H1 (cell line): ENCODE measurements at regions not wholly inside any gene's neighbourhood (a gene's known extent, or its start where the extent isn't known, plus 50 kb on each side); places are given as distances from the start of the nearest gene placed in this dataset.

ENCODE experiments used
- CTCF ChIA-PET: fragments of 300-600 bp; sonication (Branson Sonifier 250); formaldehyde crosslinking; loops from one replicate; lab custom pipeline; 2021; ENCODE audit not compliant: partially characterized antibody; lab: Charles Lee
- POLR2A ChIA-PET: fragments of 300-600 bp; sonication (Branson Sonifier 250); formaldehyde crosslinking; loops from one replicate; lab custom pipeline; 2021; ENCODE audit warnings: inconsistent platforms; ENCODE audit not compliant: partially characterized antibody; lab: Charles Lee
- DNase-seq, 2 experiments: peaks; one replicate each; pipeline versions ENCODE4 v3.0.0 to v3.0.0-alpha.2; 2010 to 2022; ENCODE audit warnings: low spot score in 2 of 2, low read depth in 1 of 2, mixed read lengths in 1 of 2
- FAIRE-seq: peaks from 2 replicates; lab custom pipeline; 2011; peaks lifted over from hg19 to GRCh38; lab: Jason Lieb, UNC
- H2AFZ ChIP-seq: 2 replicates; pipeline ENCODE4 v1.8.1; 2012; ENCODE audit warnings: low read length, inconsistent platforms
- H2AK5ac ChIP-seq: 2 replicates; pipeline ENCODE4 v1.6.1; 2013; ENCODE audit warnings: low read depth, low read length
- H2BK120ac ChIP-seq: replicated peaks from 2 replicates; pipeline ENCODE3; 2013; ENCODE audit warnings: low read depth, low read length, inconsistent platforms
- H2BK12ac ChIP-seq: 2 replicates; pipeline ENCODE4 v1.6.1; 2013; ENCODE audit warnings: low read depth, low read length
- H2BK15ac ChIP-seq: 2 replicates; pipeline ENCODE4 v1.6.1; 2013; ENCODE audit warnings: low read length
- H2BK20ac ChIP-seq: 2 replicates; pipeline ENCODE4 v1.6.1; 2013; ENCODE audit warnings: low read length
- H2BK5ac ChIP-seq: 2 replicates; pipeline ENCODE4 v1.6.1; 2013; ENCODE audit warnings: low read depth, low read length
- H3K14ac ChIP-seq: 2 replicates; pipeline ENCODE4 v1.6.1; 2013; ENCODE audit warnings: inconsistent platforms; ENCODE audit not compliant: insufficient read length
- H3K18ac ChIP-seq: 2 replicates; pipeline ENCODE4 v1.6.1; 2013; ENCODE audit warnings: low read length; ENCODE audit errors: extremely low read depth
- H3K23ac ChIP-seq: 2 replicates; pipeline ENCODE4 v1.6.1; 2013; ENCODE audit warnings: inconsistent platforms; ENCODE audit not compliant: insufficient read length
- H3K23me2 ChIP-seq: 2 replicates; pipeline ENCODE4 v1.6.1; 2013; ENCODE audit warnings: low read depth, low read length
- H3K27ac ChIP-seq: 2 replicates; pipeline ENCODE4 v1.6.1; 2011; ENCODE audit warnings: low read depth, low read length, inconsistent platforms
- H3K27me3 ChIP-seq, 4 experiments: replicated peaks in 1 of 4; 1 replicate in 1 of 4; 2 replicates in 3 of 4; pipeline versions ENCODE4 v1.6.1 to v1.8.1; 2011 to 2013; ENCODE audit warnings: low read length in 3 of 4, mild to moderate bottlenecking in 3 of 4, inconsistent platforms in 2 of 4, mixed read lengths in 2 of 4, moderate library complexity in 1 of 4; ENCODE audit not compliant: control insufficient read depth in 3 of 4, insufficient read depth in 3 of 4; ENCODE audit errors: extremely low read depth in 1 of 4
- H3K36me3 ChIP-seq, 4 experiments: 2 replicates each; pipeline versions ENCODE4 v1.6.1 to v1.8.1; 2011 to 2013; ENCODE audit warnings: mild to moderate bottlenecking in 4 of 4, low read length in 3 of 4, moderate library complexity in 2 of 4, control low read depth in 1 of 4, inconsistent platforms in 1 of 4; ENCODE audit not compliant: insufficient read depth in 4 of 4, control insufficient read depth in 2 of 4
- H3K4ac ChIP-seq: replicated peaks from 2 replicates; pipeline ENCODE3; 2013; ENCODE audit warnings: low read length, low read depth, mixed read lengths, inconsistent platforms; ENCODE audit not compliant: insufficient read length
- H3K4me1 ChIP-seq, 4 experiments: replicated peaks in 1 of 4; 1 replicate in 1 of 4; 2 replicates in 3 of 4; pipeline versions ENCODE4 v1.6.1 to v1.8.1; 2011 to 2013; ENCODE audit warnings: low read length in 3 of 4, inconsistent platforms in 2 of 4, mixed read lengths in 1 of 4; ENCODE audit not compliant: insufficient read depth in 4 of 4, control insufficient read depth in 3 of 4
- H3K4me2 ChIP-seq, 2 experiments: 2 replicates each; pipeline versions ENCODE4 v1.6.1 to v1.8.1; 2011 to 2013; ENCODE audit warnings: low read depth in 2 of 2, low read length in 2 of 2, control low read depth in 1 of 2, inconsistent platforms in 1 of 2, mild to moderate bottlenecking in 1 of 2; ENCODE audit not compliant: insufficient read depth in 1 of 2
- H3K4me3 ChIP-seq, 4 experiments: fragments of 200-600, 300-600 bp in 1 of 4; sonication (generic), shearing (Covaris generic), sonication (Bioruptor Twin) in 1 of 4; 2 replicates each; pipeline versions ENCODE4 v1.5.1 to v1.8.1; 2011 to 2016; ENCODE audit warnings: low read length in 4 of 4, low read depth in 3 of 4, control low read depth in 2 of 4, inconsistent platforms in 2 of 4, mild to moderate bottlenecking in 2 of 4, mixed read lengths in 1 of 4, moderate library complexity in 1 of 4; ENCODE audit not compliant: insufficient read depth in 2 of 4; ENCODE audit errors: extremely low read depth in 1 of 4
- H3K56ac ChIP-seq: replicated peaks from 2 replicates; pipeline ENCODE3; 2013; ENCODE audit warnings: low read depth, mild to moderate bottlenecking, mixed read lengths, low read length, inconsistent platforms; ENCODE audit not compliant: insufficient read length
- H3K79me1 ChIP-seq: 2 replicates; pipeline ENCODE4 v1.6.1; 2013; ENCODE audit warnings: low read depth, low read length, control low read depth
- H3K79me2 ChIP-seq, 2 experiments: 2 replicates each; pipeline versions ENCODE4 v1.6.1 to v1.8.1; 2012 to 2013; ENCODE audit warnings: low read length in 2 of 2, mild to moderate bottlenecking in 2 of 2, inconsistent platforms in 1 of 2; ENCODE audit not compliant: insufficient read depth in 2 of 2, control insufficient read depth in 1 of 2
- H3K9ac ChIP-seq, 4 experiments: replicated peaks in 1 of 4; 1 replicate in 1 of 4; 2 replicates in 3 of 4; pipeline versions ENCODE4 v1.6.1 to v1.8.1; 2011 to 2013; ENCODE audit warnings: low read depth in 3 of 4, low read length in 3 of 4, control low read depth in 2 of 4, mild to moderate bottlenecking in 2 of 4, moderate library complexity in 2 of 4, inconsistent platforms in 1 of 4; ENCODE audit errors: extremely low read depth in 1 of 4
- H3K9me3 ChIP-seq, 2 experiments: 2 replicates each; pipeline versions ENCODE4 v1.6.1 to v1.8.1; 2012 to 2013; ENCODE audit warnings: mild to moderate bottlenecking in 2 of 2, moderate library complexity in 2 of 2, control low read depth in 1 of 2, inconsistent platforms in 1 of 2, low read depth in 1 of 2, low read length in 1 of 2, mixed read lengths in 1 of 2; ENCODE audit not compliant: insufficient read depth in 2 of 2
- H4K20me1 ChIP-seq, 2 experiments: replicated peaks in 1 of 2; 2 replicates each; pipeline versions ENCODE3 to v1.8.1; 2011 to 2013; ENCODE audit warnings: inconsistent platforms in 2 of 2, low read length in 2 of 2, mild to moderate bottlenecking in 1 of 2; ENCODE audit not compliant: insufficient read depth in 2 of 2, control insufficient read depth in 1 of 2
- H4K5ac ChIP-seq: 2 replicates; pipeline ENCODE4 v1.6.1; 2013; ENCODE audit warnings: low read length, low read depth, mixed read lengths, inconsistent platforms; ENCODE audit not compliant: insufficient read length
- H4K8ac ChIP-seq: 2 replicates; pipeline ENCODE4 v1.8.0; 2013; ENCODE audit warnings: mild to moderate bottlenecking, moderate library complexity, low read length, inconsistent platforms; ENCODE audit not compliant: insufficient read depth; ENCODE audit errors: extremely low read depth
- H4K91ac ChIP-seq: replicated peaks from 2 replicates; pipeline ENCODE3; 2013; ENCODE audit warnings: low read length, mixed read lengths, inconsistent platforms; ENCODE audit not compliant: insufficient read length
- CBX5 ChIP-seq: fragments of 300-800, 300-1000 bp; sonication (generic); IDR thresholded peaks from 2 replicates; pipeline ENCODE4 v1.7.1; 2016; ENCODE audit warnings: antibody characterized with exemption, low read length, low read depth
- CEBPB ChIP-seq: IDR thresholded peaks from 2 replicates; pipeline ENCODE4 v1.6.1; 2012; ENCODE audit warnings: low read depth, low read length
- GTF2F1 ChIP-seq: IDR thresholded peaks from 2 replicates; pipeline ENCODE4 v1.6.1; 2012; ENCODE audit warnings: low read depth, low read length, improper control_type of control experiment, borderline replicate concordance
- KDM1A ChIP-seq: fragments of 200-600, 300-600 bp; sonication (generic); IDR thresholded peaks from 2 replicates; pipeline ENCODE4 v1.7.1; 2016; ENCODE audit warnings: mild to moderate bottlenecking, low read length, borderline replicate concordance
- RFX5 ChIP-seq: IDR thresholded peaks from 2 replicates; pipeline ENCODE4 v1.6.1; 2011; ENCODE audit warnings: low read depth, low read length, improper control_type of control experiment, borderline replicate concordance
- RXRA ChIP-seq: IDR thresholded peaks from 2 replicates; pipeline ENCODE4 v1.6.1; 2011; ENCODE audit warnings: low read depth, mild to moderate bottlenecking, low read length, moderate library complexity; ENCODE audit not compliant: insufficient read depth
- SAP30 ChIP-seq: fragments of 300-600 bp; sonication (generic); IDR thresholded peaks from 2 replicates; pipeline ENCODE4 v1.7.1; 2012; ENCODE audit warnings: low read length, moderate library complexity, mild to moderate bottlenecking, inconsistent platforms; ENCODE audit not compliant: insufficient read depth, insufficient replicate concordance
- SIX5 ChIP-seq: IDR thresholded peaks from 2 replicates; pipeline ENCODE4 v1.6.1; 2011; ENCODE audit warnings: mild to moderate bottlenecking, low read depth, low read length
- SP1 ChIP-seq: IDR thresholded peaks from 2 replicates; pipeline ENCODE4 v1.6.1; 2011; ENCODE audit warnings: low read depth, low read length
- TCF12 ChIP-seq: IDR thresholded peaks from 2 replicates; pipeline ENCODE4 v1.6.1; 2011; ENCODE audit warnings: low read depth, mild to moderate bottlenecking, low read length
- ZNF274 ChIP-seq: IDR thresholded peaks from 2 replicates; pipeline ENCODE4 v1.7.0; 2012; ENCODE audit warnings: low read length, borderline replicate concordance; ENCODE audit errors: extremely low read depth
- WGBS, 2 experiments: shearing (Covaris generic) in 1 of 2; methylation state at CpG; one replicate each; pipeline versions ENCODE4 v1.1.6 to v1.1.7; 2013 to 2015; ENCODE audit warnings: low lambda C conversion rate in 2 of 2, mixed read lengths in 2 of 2, inconsistent platforms in 1 of 2, low coverage in 1 of 2, missing lambda C conversion rate in 1 of 2; ENCODE audit not compliant: insufficient replicate concordance in 2 of 2, insufficient coverage in 1 of 2, insufficient read length in 1 of 2; ENCODE audit errors: extremely low coverage in 1 of 2, missing lambda C conversion rate in 1 of 2; 5-methylcytosine and 5-hydroxymethylcytosine counted together
- TF ChIP-seq, protein P1 (sequence below): IDR thresholded peaks from 2 replicates; pipeline ENCODE4 v1.6.1; 2011; ENCODE audit warnings: low read depth, mild to moderate bottlenecking, low read length; ENCODE audit not compliant: insufficient read depth
- TF ChIP-seq, protein P2 (sequence below): IDR thresholded peaks from 2 replicates; pipeline ENCODE4 v1.6.1; 2012; ENCODE audit warnings: low read length, inconsistent platforms

DNA sequence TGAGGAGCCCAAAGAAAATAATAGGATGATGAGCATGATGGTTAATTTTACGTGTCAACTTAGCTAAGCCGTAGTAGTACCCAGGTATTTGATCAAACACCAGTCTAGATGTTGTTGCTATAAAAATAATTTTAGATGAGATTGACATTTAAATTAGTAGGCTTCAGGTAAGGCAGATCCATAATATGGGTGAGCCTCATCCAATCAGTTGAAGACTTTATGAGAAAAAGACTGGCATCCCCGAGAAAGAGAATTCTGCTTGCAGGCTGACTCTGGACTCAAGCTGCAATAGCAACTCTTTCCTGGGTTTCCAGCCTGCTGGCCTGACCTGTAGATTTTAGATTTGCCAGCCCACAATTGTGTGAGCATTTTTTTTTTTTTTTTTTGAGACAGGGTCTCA lies 192.8 kb upstream of the LNX1 start:
- no peaks in the 10 kb centered on the region for H4K20me1 ChIP-seq
- TF ChIP-seq KDM1A (no peak), RFX5 (no peak), CEBPB (no peak), TCF12 (no peak), SIX5 (no peak), ZNF274 (no peak), RXRA (no peak), GTF2F1 (no peak), SP1 (no peak), CBX5 (no peak), SAP30 (no peak)
- TF ChIP-seq, protein P1, sequence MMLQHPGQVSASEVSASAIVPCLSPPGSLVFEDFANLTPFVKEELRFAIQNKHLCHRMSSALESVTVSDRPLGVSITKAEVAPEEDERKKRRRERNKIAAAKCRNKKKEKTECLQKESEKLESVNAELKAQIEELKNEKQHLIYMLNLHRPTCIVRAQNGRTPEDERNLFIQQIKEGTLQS: no peak
- TF ChIP-seq, protein P2, sequence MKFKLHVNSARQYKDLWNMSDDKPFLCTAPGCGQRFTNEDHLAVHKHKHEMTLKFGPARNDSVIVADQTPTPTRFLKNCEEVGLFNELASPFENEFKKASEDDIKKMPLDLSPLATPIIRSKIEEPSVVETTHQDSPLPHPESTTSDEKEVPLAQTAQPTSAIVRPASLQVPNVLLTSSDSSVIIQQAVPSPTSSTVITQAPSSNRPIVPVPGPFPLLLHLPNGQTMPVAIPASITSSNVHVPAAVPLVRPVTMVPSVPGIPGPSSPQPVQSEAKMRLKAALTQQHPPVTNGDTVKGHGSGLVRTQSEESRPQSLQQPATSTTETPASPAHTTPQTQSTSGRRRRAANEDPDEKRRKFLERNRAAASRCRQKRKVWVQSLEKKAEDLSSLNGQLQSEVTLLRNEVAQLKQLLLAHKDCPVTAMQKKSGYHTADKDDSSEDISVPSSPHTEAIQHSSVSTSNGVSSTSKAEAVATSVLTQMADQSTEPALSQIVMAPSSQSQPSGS: no peak

More for the DNA sequence above, 192.8 kb upstream of the LNX1 start:
- Histone ChIP-seq H3K18ac (no peak overlapping the region), H3K79me1 (no peaks in the 10 kb centered on the region), H2BK15ac (no peak overlapping the region), H3K9ac (no peak overlapping the region), H3K4me3 (no peak overlapping the region), H3K56ac (no peak overlapping the region), H3K4me1 (no peaks in the 10 kb centered on the region), H2AK5ac (no peak overlapping the region), H3K23ac (no peak overlapping the region), H3K27ac (no peak overlapping the region), H3K23me2 (no peaks in the 10 kb centered on the region; the same call in 1 of the 2 replicates), H3K9me3 (no peaks in the 10 kb centered on the region), H4K5ac (no peak overlapping the region), H3K4ac (no peak overlapping the region), H2BK20ac (no peak overlapping the region), H2BK120ac (no peak overlapping the region), H3K27me3 (peaks cover 0 to 1% (median 0%) of the 10 kb centered on the region in 4 experiments; a peak in 1 of 7 replicates), H2AFZ (no peak overlapping the region), H2BK5ac (no peak overlapping the region), H3K79me2 (no peaks in the 10 kb centered on the region), H3K36me3 (no peaks in the 10 kb centered on the region), H4K8ac (no peak overlapping the region), H3K4me2 (no peak overlapping the region), H3K14ac (no peak overlapping the region), H2BK12ac (no peak overlapping the region), H4K91ac (no peak overlapping the region)
- FAIRE-seq (no peak), DNase-seq (no peak)
- POLR2A ChIA-PET: no interaction called here
- CTCF ChIA-PET: interaction anchor here (0.6 kb wide), 1 partner anchor 32 kb away, joined by 3 read pairs; no protein-coding TSS in a partner anchor
- WGBS, 2 experiments: 97% methylated on average over 3 of the region's 3 CpGs; no CpG with 5 or more reads in 1 of the 2 experiments
